HCT116 (cell line): ENCODE measurements at regions not wholly inside any gene's neighbourhood (a gene's known extent, or its start where the extent isn't known, plus 50 kb on each side); places are given as distances from the start of the nearest gene placed in this dataset.

Experiments
- ELF1 ChIP-seq: IDR thresholded peaks from 2 replicates; pipeline ENCODE4 v1.6.1; 2012; ENCODE audit warnings: low read depth, borderline replicate concordance
- EZH2 ChIP-seq: fragments of 200-600 bp; sonication (generic); IDR thresholded peaks from 2 replicates; pipeline ENCODE4 v1.6.1; 2017; ENCODE audit warnings: antibody characterized with exemption, mixed run types
- EZH2phosphoT487 ChIP-seq: fragments of 200-600 bp; IDR thresholded peaks from 2 replicates; pipeline ENCODE4 v1.6.1; 2018; ENCODE audit warnings: antibody characterized with exemption, borderline replicate concordance
- POLR2A ChIP-seq: IDR thresholded peaks from 2 replicates; pipeline ENCODE4 v1.7.0; 2011; ENCODE audit warnings: borderline replicate concordance; ENCODE audit not compliant: insufficient read depth, insufficient read length; ENCODE audit errors: extremely low read depth
- POLR2AphosphoS5 ChIP-seq: IDR thresholded peaks from 2 replicates; pipeline ENCODE4 v1.6.1; 2011; ENCODE audit warnings: mild to moderate bottlenecking, low read depth, low read length, moderate library complexity
- RAD21 ChIP-seq: IDR thresholded peaks from 2 replicates; pipeline ENCODE4 v1.6.1; 2012; ENCODE audit warnings: low read depth, mild to moderate bottlenecking
- SP1 ChIP-seq: IDR thresholded peaks from 2 replicates; pipeline ENCODE4 v1.6.1; 2012; ENCODE audit warnings: low read depth
- TCF7L2 ChIP-seq: IDR thresholded peaks from 2 replicates; pipeline ENCODE4 v1.7.0; 2011; ENCODE audit warnings: borderline replicate concordance, inconsistent platforms; ENCODE audit not compliant: insufficient read depth, insufficient read length; ENCODE audit errors: extremely low read depth
- YY1 ChIP-seq: IDR thresholded peaks from 2 replicates; pipeline ENCODE4 v1.6.1; 2011; ENCODE audit warnings: low read length, low read depth, moderate library complexity, mild to moderate bottlenecking; ENCODE audit not compliant: insufficient replicate concordance; ENCODE audit errors: extremely low read depth
- ZNF274 ChIP-seq: fragments of 200-500 bp; sonication (Bioruptor generic); IDR thresholded peaks from 2 replicates; pipeline ENCODE4 v1.6.1; 2014; ENCODE audit warnings: mild to moderate bottlenecking, low read depth, low read length, inconsistent platforms
- TF ChIP-seq, protein P1 (sequence below), 3 experiments: fragments of 200-600 bp in 1 of 3; sonication (generic) in 1 of 3; IDR thresholded peaks in 2 of 3; conservative IDR thresholded peaks in 1 of 3; 2 replicates each; pipeline ENCODE4 v1.5.1; 2012 to 2017; ENCODE audit warnings: low read depth in 2 of 3, low read length in 2 of 3, antibody characterized with exemption in 1 of 3, borderline replicate concordance in 1 of 3, control low read depth in 1 of 3, mild to moderate bottlenecking in 1 of 3, mixed read lengths in 1 of 3, mixed run types in 1 of 3, moderate library complexity in 1 of 3; ENCODE audit not compliant: insufficient read depth in 1 of 3
- TF ChIP-seq, protein P2 (sequence below): IDR thresholded peaks from 2 replicates; pipeline ENCODE4 v1.6.1; 2012
- TF ChIP-seq, protein P3 (sequence below): IDR thresholded peaks from 2 replicates; pipeline ENCODE4 v1.6.1; 2012; ENCODE audit warnings: low read depth
- TF ChIP-seq, protein P4 (sequence below): IDR thresholded peaks from 2 replicates; pipeline ENCODE4 v1.6.1; 2012

DNA sequence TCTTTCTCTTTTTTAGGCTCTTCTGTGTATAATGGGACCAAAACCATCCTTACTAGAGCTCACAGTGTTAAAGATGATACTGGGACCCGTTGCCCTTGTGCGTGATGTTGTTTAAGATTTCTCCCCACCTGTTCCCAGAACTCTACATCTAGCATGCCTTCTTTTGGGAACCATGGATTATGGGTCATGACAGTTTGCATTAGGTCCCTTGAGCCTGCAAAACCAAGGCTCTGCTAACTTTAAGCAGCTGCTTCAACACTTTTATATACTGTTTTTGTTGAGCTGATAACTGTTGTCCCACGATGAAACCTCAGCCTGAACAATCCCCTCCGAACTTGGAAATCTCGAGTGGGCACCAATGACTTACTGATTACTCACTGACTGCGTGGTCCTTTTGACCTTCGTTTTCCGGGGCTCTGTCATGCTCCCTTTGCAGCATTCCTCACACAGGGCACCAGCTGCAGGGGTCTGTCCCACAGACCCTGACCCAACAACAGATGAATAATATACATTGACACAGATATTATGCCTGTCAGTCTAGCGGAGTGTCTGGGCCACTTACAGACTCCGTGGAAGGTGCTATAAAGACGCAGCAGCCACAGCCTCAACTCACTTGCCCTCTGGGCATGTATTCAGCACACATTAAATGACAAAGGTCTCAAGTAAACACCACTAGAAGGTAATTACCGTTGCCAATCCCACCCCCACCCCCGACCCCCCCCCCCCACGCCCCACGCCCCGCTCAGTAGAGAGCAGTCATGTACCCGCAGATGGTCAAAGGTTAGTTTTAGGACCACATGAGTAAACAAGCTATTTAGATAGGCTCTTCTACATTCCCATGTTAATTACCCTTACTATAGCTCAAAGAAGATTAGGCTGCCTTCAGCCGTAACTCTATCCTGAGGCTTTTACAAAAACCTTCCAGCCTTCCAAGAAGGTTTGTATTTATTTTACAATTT, 162.0 kb upstream of the WDFY3 start:
- TF ChIP-seq, protein P1, sequence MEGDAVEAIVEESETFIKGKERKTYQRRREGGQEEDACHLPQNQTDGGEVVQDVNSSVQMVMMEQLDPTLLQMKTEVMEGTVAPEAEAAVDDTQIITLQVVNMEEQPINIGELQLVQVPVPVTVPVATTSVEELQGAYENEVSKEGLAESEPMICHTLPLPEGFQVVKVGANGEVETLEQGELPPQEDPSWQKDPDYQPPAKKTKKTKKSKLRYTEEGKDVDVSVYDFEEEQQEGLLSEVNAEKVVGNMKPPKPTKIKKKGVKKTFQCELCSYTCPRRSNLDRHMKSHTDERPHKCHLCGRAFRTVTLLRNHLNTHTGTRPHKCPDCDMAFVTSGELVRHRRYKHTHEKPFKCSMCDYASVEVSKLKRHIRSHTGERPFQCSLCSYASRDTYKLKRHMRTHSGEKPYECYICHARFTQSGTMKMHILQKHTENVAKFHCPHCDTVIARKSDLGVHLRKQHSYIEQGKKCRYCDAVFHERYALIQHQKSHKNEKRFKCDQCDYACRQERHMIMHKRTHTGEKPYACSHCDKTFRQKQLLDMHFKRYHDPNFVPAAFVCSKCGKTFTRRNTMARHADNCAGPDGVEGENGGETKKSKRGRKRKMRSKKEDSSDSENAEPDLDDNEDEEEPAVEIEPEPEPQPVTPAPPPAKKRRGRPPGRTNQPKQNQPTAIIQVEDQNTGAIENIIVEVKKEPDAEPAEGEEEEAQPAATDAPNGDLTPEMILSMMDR (IDR thresholded peaks at IDR 0.05 in 2 of 3, conservative IDR thresholded peaks at IDR 0.05 in 1 of 3; ENCODE audit: borderline replicate concordance in 1 of 3, insufficient read depth in 1 of 3, low read depth in 2 of 3, low read length in 2 of 3), result no peak
- TF ChIP-seq EZH2 (no peak), SP1 (no peak), EZH2phosphoT487 (no peak), POLR2A (no peak), ELF1 (no peak), POLR2AphosphoS5 (no peak), RAD21 (no peak), TCF7L2 (no peak), YY1 (no peak), ZNF274 (no peak)
- TF ChIP-seq, protein P2, sequence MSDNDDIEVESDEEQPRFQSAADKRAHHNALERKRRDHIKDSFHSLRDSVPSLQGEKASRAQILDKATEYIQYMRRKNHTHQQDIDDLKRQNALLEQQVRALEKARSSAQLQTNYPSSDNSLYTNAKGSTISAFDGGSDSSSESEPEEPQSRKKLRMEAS, result no peak
- TF ChIP-seq, protein P3, sequence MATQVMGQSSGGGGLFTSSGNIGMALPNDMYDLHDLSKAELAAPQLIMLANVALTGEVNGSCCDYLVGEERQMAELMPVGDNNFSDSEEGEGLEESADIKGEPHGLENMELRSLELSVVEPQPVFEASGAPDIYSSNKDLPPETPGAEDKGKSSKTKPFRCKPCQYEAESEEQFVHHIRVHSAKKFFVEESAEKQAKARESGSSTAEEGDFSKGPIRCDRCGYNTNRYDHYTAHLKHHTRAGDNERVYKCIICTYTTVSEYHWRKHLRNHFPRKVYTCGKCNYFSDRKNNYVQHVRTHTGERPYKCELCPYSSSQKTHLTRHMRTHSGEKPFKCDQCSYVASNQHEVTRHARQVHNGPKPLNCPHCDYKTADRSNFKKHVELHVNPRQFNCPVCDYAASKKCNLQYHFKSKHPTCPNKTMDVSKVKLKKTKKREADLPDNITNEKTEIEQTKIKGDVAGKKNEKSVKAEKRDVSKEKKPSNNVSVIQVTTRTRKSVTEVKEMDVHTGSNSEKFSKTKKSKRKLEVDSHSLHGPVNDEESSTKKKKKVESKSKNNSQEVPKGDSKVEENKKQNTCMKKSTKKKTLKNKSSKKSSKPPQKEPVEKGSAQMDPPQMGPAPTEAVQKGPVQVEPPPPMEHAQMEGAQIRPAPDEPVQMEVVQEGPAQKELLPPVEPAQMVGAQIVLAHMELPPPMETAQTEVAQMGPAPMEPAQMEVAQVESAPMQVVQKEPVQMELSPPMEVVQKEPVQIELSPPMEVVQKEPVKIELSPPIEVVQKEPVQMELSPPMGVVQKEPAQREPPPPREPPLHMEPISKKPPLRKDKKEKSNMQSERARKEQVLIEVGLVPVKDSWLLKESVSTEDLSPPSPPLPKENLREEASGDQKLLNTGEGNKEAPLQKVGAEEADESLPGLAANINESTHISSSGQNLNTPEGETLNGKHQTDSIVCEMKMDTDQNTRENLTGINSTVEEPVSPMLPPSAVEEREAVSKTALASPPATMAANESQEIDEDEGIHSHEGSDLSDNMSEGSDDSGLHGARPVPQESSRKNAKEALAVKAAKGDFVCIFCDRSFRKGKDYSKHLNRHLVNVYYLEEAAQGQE, result no peak
- TF ChIP-seq, protein P4, sequence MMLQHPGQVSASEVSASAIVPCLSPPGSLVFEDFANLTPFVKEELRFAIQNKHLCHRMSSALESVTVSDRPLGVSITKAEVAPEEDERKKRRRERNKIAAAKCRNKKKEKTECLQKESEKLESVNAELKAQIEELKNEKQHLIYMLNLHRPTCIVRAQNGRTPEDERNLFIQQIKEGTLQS, result no peak
